BLaER1 (cell line): ENCODE measurements at regions not wholly inside any gene's neighbourhood (a gene's known extent, or its start where the extent isn't known, plus 50 kb on each side); places are given as distances from the start of the nearest gene placed in this dataset.

Experiments used
- H3K27ac ChIP-seq: shearing (Covaris generic); formaldehyde crosslinking; 2 replicates; pipeline ENCODE4 v1.8.1; 2022
- H3K27me3 ChIP-seq: shearing (Covaris generic); formaldehyde crosslinking; 2 replicates; pipeline ENCODE4 v1.8.1; 2022
- H3K36me3 ChIP-seq: shearing (Covaris generic); formaldehyde crosslinking; 2 replicates; pipeline ENCODE4 v1.8.1; 2022
- H3K4me1 ChIP-seq: shearing (Covaris generic); formaldehyde crosslinking; 2 replicates; pipeline ENCODE4 v1.8.1; 2022
- H3K4me2 ChIP-seq: shearing (Covaris generic); formaldehyde crosslinking; 2 replicates; pipeline ENCODE4 v1.8.1; 2022
- H3K4me3 ChIP-seq: shearing (Covaris generic); formaldehyde crosslinking; 2 replicates; pipeline ENCODE4 v1.8.1; 2022
- H3K9ac ChIP-seq: shearing (Covaris generic); formaldehyde crosslinking; 2 replicates; pipeline ENCODE4 v1.8.1; 2022
- H3K9me3 ChIP-seq: shearing (Covaris generic); formaldehyde crosslinking; 2 replicates; pipeline ENCODE4 v1.8.1; 2022
- H4K20me1 ChIP-seq: shearing (Covaris generic); formaldehyde crosslinking; 2 replicates; pipeline ENCODE4 v1.8.1; 2022
- Cebpa-rat ChIP-seq: shearing (Covaris generic); IDR thresholded peaks from 2 replicates; pipeline ENCODE4 v1.8.1; 2022

DNA sequence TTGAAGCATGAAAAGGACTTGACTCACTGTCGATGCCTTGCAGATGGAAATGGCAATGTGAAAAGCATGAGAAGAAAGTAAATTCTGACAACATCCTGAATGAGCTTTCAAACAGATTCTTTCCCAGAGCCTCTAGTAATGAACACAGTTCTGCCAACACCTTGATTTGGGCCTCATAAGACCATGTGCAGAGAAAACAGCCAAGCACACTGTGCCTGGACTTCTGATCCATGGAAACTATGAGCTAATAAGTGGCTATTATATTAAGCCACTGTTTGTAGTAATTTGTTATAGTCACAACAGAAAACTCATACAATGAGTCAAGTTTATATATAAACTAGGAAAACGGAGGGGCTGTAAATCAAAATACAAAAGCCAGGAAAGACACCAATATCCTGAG is 477.3 kb downstream of the MBD2 start:
- H3K4me3 ChIP-seq = no peak overlapping the region
- H3K27me3 ChIP-seq = no peaks in the 10 kb centered on the region
- H3K4me2 ChIP-seq = no peak overlapping the region
- H3K9ac ChIP-seq = no peak overlapping the region
- no peaks in the 10 kb centered on the region for H3K4me1 ChIP-seq
- no peaks in the 10 kb centered on the region for H3K36me3 ChIP-seq
- H4K20me1 ChIP-seq = no peaks in the 10 kb centered on the region
- no peak overlapping the region for H3K27ac ChIP-seq
- no peaks in the 10 kb centered on the region for H3K9me3 ChIP-seq
- no peak for TF ChIP-seq Cebpa-rat

DNA sequence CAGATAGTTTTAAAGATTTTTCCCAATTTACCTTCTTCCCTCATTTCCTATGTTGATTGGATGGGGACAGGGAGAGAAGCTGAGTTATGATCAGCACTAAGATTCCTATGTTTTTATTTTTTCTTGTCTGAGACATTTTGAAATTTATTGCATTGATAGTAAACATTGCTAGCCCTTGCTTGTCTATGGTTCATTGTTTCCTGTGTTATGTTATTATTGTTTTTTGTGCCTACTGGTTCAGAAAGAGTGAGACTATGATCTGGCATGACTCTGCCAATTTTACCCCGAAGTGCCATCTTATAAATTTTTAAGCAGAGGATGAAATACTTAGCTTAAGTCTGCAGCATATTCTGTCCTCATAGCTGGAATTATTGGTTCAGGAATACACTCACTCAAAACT is 478.5 kb downstream of the MBD2 start:
- H3K4me2 ChIP-seq = no peak overlapping the region
- H4K20me1 ChIP-seq = no peaks in the 10 kb centered on the region
- no peak overlapping the region for H3K27ac ChIP-seq
- no peak overlapping the region for H3K9ac ChIP-seq
- H3K36me3 ChIP-seq = no peaks in the 10 kb centered on the region
- no peaks in the 10 kb centered on the region for H3K27me3 ChIP-seq
- H3K4me3 ChIP-seq = no peak overlapping the region
- no peak for TF ChIP-seq Cebpa-rat
- H3K9me3 ChIP-seq = no peaks in the 10 kb centered on the region
- no peaks in the 10 kb centered on the region for H3K4me1 ChIP-seq

DNA sequence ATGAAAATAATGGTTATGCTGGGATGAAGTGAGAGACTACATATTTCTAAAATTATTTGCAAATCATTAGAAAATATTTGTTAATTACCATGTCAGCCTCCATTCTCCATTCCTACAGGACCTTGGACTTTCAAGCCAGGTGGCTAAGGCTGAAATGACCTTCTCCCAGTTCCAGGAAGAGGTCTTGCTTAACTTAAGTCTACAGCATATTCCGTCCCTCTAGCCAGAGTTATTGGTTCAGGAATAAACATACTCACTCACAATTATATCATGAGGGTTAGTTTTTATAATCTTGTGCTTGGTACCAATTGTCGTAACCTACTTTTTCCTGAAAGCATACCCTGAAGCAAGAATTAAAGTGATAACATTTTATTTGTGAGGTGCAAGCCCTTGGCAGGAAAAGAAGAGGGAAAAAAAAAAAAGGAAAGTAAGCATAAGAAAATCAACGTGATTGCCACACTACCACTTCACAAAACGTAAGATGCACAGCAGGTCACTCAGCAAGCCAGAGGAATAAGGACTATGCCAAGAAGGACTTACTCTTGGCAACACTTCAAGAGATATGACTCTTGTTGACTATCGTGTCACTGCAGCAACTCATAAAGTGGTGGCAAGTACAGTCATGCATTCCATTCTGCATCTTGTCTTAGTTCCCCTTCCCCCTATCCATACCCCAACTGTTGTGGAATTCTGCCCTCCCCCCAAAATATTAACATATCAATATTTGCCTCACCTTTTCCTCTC is 479.1 kb downstream of the MBD2 start:
- H3K9ac ChIP-seq = no peak overlapping the region
- no peaks in the 10 kb centered on the region for H4K20me1 ChIP-seq
- no peaks in the 10 kb centered on the region for H3K4me1 ChIP-seq
- H3K9me3 ChIP-seq = no peaks in the 10 kb centered on the region
- no peak for TF ChIP-seq Cebpa-rat
- H3K27me3 ChIP-seq = no peaks in the 10 kb centered on the region
- H3K36me3 ChIP-seq = no peaks in the 10 kb centered on the region
- H3K27ac ChIP-seq = no peak overlapping the region
- H3K4me3 ChIP-seq = no peak overlapping the region
- no peak overlapping the region for H3K4me2 ChIP-seq

DNA sequence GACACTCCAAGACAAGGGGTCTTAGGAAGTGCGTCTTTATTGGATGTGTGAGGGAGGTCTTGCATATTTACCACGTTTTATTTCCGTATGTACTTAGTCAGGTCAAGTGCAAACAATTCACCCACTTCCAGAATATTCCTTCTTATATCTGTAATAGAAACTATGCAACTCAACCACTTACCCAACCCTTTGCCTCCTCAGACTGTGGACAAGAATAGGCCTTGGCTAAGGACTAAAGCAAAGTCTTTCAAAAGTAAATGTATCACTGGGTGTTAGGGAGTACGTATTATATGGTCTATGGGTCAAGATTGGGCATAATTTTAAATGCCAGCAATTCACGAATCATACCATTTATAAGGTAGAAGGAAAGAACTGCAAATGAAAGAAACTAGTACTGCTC is 484.8 kb downstream of the MBD2 start:
- H3K4me1 ChIP-seq = no peaks in the 10 kb centered on the region
- H3K27ac ChIP-seq = no peak overlapping the region
- H3K36me3 ChIP-seq = no peaks in the 10 kb centered on the region
- H3K4me2 ChIP-seq = no peak overlapping the region
- H3K4me3 ChIP-seq = no peak overlapping the region
- no peak overlapping the region for H3K9ac ChIP-seq
- TF ChIP-seq Cebpa-rat = no peak
- H3K9me3 ChIP-seq = no peaks in the 10 kb centered on the region
- no peaks in the 10 kb centered on the region for H4K20me1 ChIP-seq
- H3K27me3 ChIP-seq = no peaks in the 10 kb centered on the region

DNA sequence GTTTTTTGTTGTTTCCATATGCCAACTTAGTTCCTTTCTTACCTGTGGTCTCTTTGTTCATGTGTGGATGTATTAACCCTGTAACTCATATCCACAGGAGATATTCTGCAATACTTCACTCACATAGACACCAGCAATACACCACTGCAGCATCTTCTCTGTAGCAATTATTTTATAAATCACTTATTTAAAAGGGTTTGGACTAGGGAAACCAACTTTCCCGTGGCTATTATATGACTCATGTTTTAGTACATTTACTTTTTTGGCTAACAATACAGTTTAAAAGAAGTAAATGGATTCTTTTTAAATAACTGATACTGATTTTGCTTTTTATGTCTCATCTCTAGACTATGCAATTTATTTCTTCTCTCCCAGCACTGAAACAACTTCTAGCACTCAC is 488.9 kb downstream of the MBD2 start:
- no peaks in the 10 kb centered on the region for H3K9me3 ChIP-seq
- no peaks in the 10 kb centered on the region for H3K27me3 ChIP-seq
- no peak overlapping the region for H3K9ac ChIP-seq

DNA sequence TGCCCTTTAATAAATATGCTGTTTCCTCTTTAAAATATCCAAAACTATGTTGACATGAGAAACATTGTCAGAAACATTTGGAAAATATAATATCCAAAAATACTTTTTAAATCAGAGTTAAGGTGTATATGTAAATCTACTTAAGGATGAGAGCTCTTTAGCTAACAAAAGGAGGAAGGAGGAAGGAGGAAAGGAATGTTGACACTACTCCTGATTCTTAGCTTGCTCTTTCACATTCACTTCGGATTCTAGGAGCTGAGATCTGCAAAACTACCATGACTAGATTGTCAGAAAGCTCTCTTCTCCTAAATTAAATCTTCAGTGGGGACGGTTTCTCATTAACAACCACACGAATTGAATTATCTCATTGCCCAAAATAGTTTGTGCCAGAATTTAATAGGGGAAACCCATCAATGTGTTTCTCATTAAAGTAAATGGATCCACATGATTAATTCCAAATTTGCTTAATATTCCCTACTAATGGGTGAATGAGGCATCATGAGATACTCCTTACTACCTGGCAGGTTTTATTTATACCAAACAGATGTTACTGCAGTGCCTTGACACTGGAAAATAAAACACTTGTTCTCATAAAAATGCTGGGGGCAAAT is 509.1 kb downstream of the MBD2 start:
- Histone ChIP-seq H3K9me3 (no peaks in the 10 kb centered on the region), H3K4me1 (no peaks in the 10 kb centered on the region), H3K4me3 (no peak overlapping the region)

More for the DNA sequence above, 488.9 kb downstream of the MBD2 start:
- Histone ChIP-seq H4K20me1 (no peaks in the 10 kb centered on the region), H3K4me1 (no peaks in the 10 kb centered on the region), H3K4me2 (no peak overlapping the region), H3K27ac (no peak overlapping the region), H3K4me3 (no peak overlapping the region), H3K36me3 (no peaks in the 10 kb centered on the region)
- no peak for TF ChIP-seq Cebpa-rat

DNA sequence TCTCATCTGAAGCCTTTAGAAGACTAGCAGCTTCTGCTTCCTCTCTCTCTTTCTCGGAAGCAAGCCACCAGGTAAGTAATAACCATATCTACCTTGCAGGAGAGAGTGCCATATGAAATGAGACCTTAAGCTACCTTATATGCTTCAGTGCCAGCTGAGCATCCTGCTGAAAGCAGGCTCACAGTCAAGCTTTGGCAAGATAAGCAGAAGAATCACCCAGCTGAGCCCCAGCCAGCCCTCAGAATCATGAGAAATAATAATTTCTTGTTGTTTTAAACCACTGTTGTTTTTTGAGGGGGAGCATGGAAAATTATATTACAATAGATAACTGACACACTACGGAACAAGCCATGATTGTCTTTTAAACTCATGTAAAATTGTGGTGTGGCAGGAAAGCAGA is 514.4 kb downstream of the MBD2 start:
- no peak overlapping the region for H3K4me2 ChIP-seq
- no peak for TF ChIP-seq Cebpa-rat

More for the DNA sequence above, 509.1 kb downstream of the MBD2 start:
- Histone ChIP-seq H4K20me1 (no peaks in the 10 kb centered on the region), H3K9ac (no peak overlapping the region), H3K27ac (no peak overlapping the region), H3K36me3 (no peaks in the 10 kb centered on the region), H3K27me3 (no peaks in the 10 kb centered on the region), H3K4me2 (no peak overlapping the region)
- TF ChIP-seq Cebpa-rat = no peak

DNA sequence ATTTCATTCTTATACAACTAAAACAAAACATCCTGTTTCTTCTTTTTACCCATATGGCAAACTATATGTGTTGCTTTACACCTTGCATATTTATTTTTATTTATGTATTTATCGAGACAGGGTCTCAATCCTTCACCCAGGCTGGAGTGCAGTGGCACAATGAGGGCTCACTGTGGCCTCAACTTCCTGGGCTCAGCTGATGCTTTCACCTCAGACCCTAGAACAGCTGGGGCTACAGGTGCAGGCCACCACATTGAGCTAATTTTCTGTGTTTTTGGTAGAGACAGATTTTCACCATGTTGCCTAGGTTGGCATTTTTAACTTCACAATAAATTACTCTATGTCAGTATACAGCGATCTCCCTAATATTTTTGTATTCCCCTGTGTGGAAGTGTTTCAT is 522.0 kb downstream of the MBD2 start:
- no peak for TF ChIP-seq Cebpa-rat
- Histone ChIP-seq H3K4me2 (no peak overlapping the region), H3K36me3 (no peaks in the 10 kb centered on the region), H3K9me3 (no peaks in the 10 kb centered on the region), H3K4me1 (no peaks in the 10 kb centered on the region), H3K4me3 (no peak overlapping the region), H3K27me3 (no peaks in the 10 kb centered on the region), H4K20me1 (no peaks in the 10 kb centered on the region), H3K27ac (no peak overlapping the region), H3K9ac (no peak overlapping the region)

More for the DNA sequence above, 514.4 kb downstream of the MBD2 start:
- Histone ChIP-seq H3K36me3 (no peaks in the 10 kb centered on the region), H3K27me3 (no peaks in the 10 kb centered on the region), H3K9me3 (no peaks in the 10 kb centered on the region), H3K4me3 (no peak overlapping the region), H3K27ac (no peak overlapping the region), H3K4me1 (no peaks in the 10 kb centered on the region), H4K20me1 (no peaks in the 10 kb centered on the region), H3K9ac (no peak overlapping the region)

DNA sequence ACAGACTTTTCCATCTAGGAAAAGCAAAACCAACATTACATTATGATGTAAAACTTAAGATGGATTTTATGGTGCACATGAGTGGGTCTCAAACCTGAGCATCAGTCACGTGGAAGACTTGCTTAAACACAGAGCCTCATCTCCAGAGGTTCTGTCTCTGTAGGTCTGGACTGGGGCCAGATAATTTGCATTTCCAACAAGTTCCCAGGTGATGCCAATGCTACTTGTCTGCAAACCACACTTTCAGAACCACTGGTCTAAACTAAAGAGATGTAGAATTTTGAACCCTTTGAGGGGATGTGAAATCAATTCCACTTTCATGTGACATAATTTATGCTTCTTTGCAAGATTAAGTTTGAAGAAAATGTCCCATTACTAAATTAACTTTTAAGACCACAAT is 522.8 kb downstream of the MBD2 start:
- Histone ChIP-seq H4K20me1 (no peaks in the 10 kb centered on the region), H3K27ac (no peak overlapping the region), H3K9ac (no peak overlapping the region), H3K9me3 (no peaks in the 10 kb centered on the region), H3K27me3 (no peaks in the 10 kb centered on the region), H3K4me2 (no peak overlapping the region), H3K4me3 (no peak overlapping the region), H3K4me1 (no peaks in the 10 kb centered on the region), H3K36me3 (no peaks in the 10 kb centered on the region)
- TF ChIP-seq Cebpa-rat = no peak

DNA sequence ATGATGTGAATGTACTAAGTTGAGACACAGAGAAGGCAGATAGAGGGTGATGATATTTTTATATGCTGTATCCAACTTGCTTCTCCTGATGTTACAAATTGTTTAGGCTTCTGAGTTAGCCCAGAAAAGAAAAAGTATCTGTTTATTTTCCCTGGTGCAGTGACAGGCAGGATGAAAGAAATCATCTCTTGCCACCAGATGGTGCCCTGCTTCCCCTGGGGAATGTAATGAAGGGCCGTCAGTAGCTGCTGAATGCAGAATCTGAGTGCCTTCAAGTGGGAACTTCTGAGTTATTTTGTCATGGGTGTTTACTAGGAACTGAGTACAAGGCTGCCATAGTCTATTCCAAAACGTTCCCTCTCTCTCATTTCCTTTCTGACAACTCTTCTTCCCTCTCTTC is 525.6 kb downstream of the MBD2 start:
- H3K9ac ChIP-seq = no peak overlapping the region
- no peaks in the 10 kb centered on the region for H3K36me3 ChIP-seq
- no peaks in the 10 kb centered on the region; the same call in 1 of the 2 replicates for H3K9me3 ChIP-seq
- H3K27me3 ChIP-seq = no peaks in the 10 kb centered on the region
- no peak overlapping the region for H3K27ac ChIP-seq
- H3K4me1 ChIP-seq = no peaks in the 10 kb centered on the region
- no peak for TF ChIP-seq Cebpa-rat
- no peak overlapping the region for H3K4me3 ChIP-seq
- no peak overlapping the region for H3K4me2 ChIP-seq
- no peaks in the 10 kb centered on the region for H4K20me1 ChIP-seq
